ENCODE measurements at regions not wholly inside any gene's neighbourhood (a gene's known extent, or its start where the extent isn't known, plus 50 kb on each side); places are given as distances from the start of the nearest gene placed in this dataset.

GRCh38 chr6:91436448-91436847, 849.6 kb upstream of the MAP3K7 start:
- DNase-seq, result no peak
- H3K9me3 Mint-ChIP-seq, result peaks cover 0 to 5% (median 0%) of the 10 kb centered on the region in 9 donors
- no peak for ATAC-seq
- no peaks in the 10 kb centered on the region for H3K27me3 Mint-ChIP-seq
- POLR2A ChIA-PET, result no interaction called here
- H3K4me3 Mint-ChIP-seq, result no peak overlapping the region
- no peak overlapping the region for H3K27ac Mint-ChIP-seq
- no peaks in the 10 kb centered on the region for H3K36me3 Mint-ChIP-seq
- no peaks in the 10 kb centered on the region for H3K4me1 Mint-ChIP-seq

GRCh38 chr6:91435630-91436029, 848.8 kb upstream of the MAP3K7 start:
- POLR2A ChIA-PET, result no interaction called here
- Mint-ChIP-seq H3K9me3 (peaks cover 0 to 9% (median 0%) of the 10 kb centered on the region in 9 donors), H3K36me3 (no peaks in the 10 kb centered on the region), H3K4me3 (no peak overlapping the region), H3K4me1 (no peaks in the 10 kb centered on the region), H3K27ac (no peak overlapping the region), H3K27me3 (no peaks in the 10 kb centered on the region)
- DNase-seq (no peak), ATAC-seq (no peak)

GRCh38 chr6:91434576-91434975, 847.7 kb upstream of the MAP3K7 start:
- Mint-ChIP-seq H3K4me1 (no peaks in the 10 kb centered on the region), H3K36me3 (no peaks in the 10 kb centered on the region), H3K27ac (no peak overlapping the region), H3K9me3 (peaks cover 0 to 9% (median 0%) of the 10 kb centered on the region in 9 donors), H3K27me3 (no peaks in the 10 kb centered on the region), H3K4me3 (no peak overlapping the region)
- ATAC-seq, result no peak
- POLR2A ChIA-PET, result no interaction called here
- no peak for DNase-seq

GRCh38 chr6:91433660-91434534, 847.0 kb upstream of the MAP3K7 start:
- H3K4me3 Mint-ChIP-seq, result no peak overlapping the region
- no peaks in the 10 kb centered on the region for H3K36me3 Mint-ChIP-seq

GRCh38 chr6:91428953-91429560, 842.2 kb upstream of the MAP3K7 start:
- Mint-ChIP-seq H3K27me3 (no peaks in the 10 kb centered on the region), H3K9me3 (peaks cover 0 to 12% (median 3%) of the 10 kb centered on the region in 9 donors), H3K27ac (no peak overlapping the region), H3K4me3 (no peak overlapping the region), H3K4me1 (no peaks in the 10 kb centered on the region), H3K36me3 (peaks cover 0 to 6% (median 0%) of the 10 kb centered on the region in 3 donors)
- DNase-seq (no peak), ATAC-seq (no peak)
- POLR2A ChIA-PET, result no interaction called here

More at GRCh38 chr6:91433660-91434534, 847.0 kb upstream of the MAP3K7 start:
- no peaks in the 10 kb centered on the region for H3K27me3 Mint-ChIP-seq
- DNase-seq (no peak), ATAC-seq (no peak)
- H3K9me3 Mint-ChIP-seq, result peaks cover 0 to 9% (median 0%) of the 10 kb centered on the region in 9 donors
- POLR2A ChIA-PET, result no interaction called here
- H3K4me1 Mint-ChIP-seq, result no peaks in the 10 kb centered on the region
- H3K27ac Mint-ChIP-seq, result no peak overlapping the region

- Mint-ChIP-seq H3K27ac (no peak overlapping the region), H3K27me3 (no peaks in the 10 kb centered on the region), H3K4me1 (no peaks in the 10 kb centered on the region), H3K36me3 (peaks cover 0 to 6% (median 0%) of the 10 kb centered on the region in 3 donors), H3K4me3 (no peak overlapping the region), H3K9me3 (peaks cover 0 to 9% (median 3%) of the 10 kb centered on the region in 9 donors)
- no peak for ATAC-seq
- POLR2A ChIA-PET, result no interaction called here
- DNase-seq, result no peak
Measured at GRCh38 chr6:91428296-91428695, 841.4 kb upstream of the MAP3K7 start.

- ATAC-seq, result no peak
- H3K4me1 Mint-ChIP-seq, result no peaks in the 10 kb centered on the region
- POLR2A ChIA-PET, result no interaction called here
- H3K27ac Mint-ChIP-seq, result no peak overlapping the region
- peaks cover 8 to 32% (median 16%) of the 10 kb centered on the region in 9 donors for H3K9me3 Mint-ChIP-seq
- no peak for DNase-seq
- no peaks in the 10 kb centered on the region for H3K27me3 Mint-ChIP-seq
- no peak overlapping the region for H3K4me3 Mint-ChIP-seq
- peaks cover 0 to 6% (median 0%) of the 10 kb centered on the region in 3 donors for H3K36me3 Mint-ChIP-seq
Measured at GRCh38 chr6:91420243-91420642, 833.4 kb upstream of the MAP3K7 start.

- POLR2A ChIA-PET, result no interaction called here
Measured at GRCh38 chr6:91415031-91415605, 828.2 kb upstream of the MAP3K7 start.

GRCh38 chr6:91412532-91412931, 825.7 kb upstream of the MAP3K7 start:
- H3K4me1 Mint-ChIP-seq, result no peaks in the 10 kb centered on the region
- H3K36me3 Mint-ChIP-seq, result no peaks in the 10 kb centered on the region
- no peak for DNase-seq
- H3K9me3 Mint-ChIP-seq, result peaks cover 0 to 7% (median 0%) of the 10 kb centered on the region in 9 donors
- POLR2A ChIA-PET, result no interaction called here
- H3K4me3 Mint-ChIP-seq, result no peak overlapping the region
- H3K27ac Mint-ChIP-seq, result no peak overlapping the region
- no peak for ATAC-seq
- no peaks in the 10 kb centered on the region for H3K27me3 Mint-ChIP-seq

More at GRCh38 chr6:91415031-91415605, 828.2 kb upstream of the MAP3K7 start:
- H3K27me3 Mint-ChIP-seq, result no peaks in the 10 kb centered on the region
- ATAC-seq, result no peak
- no peaks in the 10 kb centered on the region for H3K36me3 Mint-ChIP-seq
- H3K27ac Mint-ChIP-seq, result no peak overlapping the region
- H3K9me3 Mint-ChIP-seq, result peaks cover 0 to 17% (median 9%) of the 10 kb centered on the region in 9 donors
- H3K4me1 Mint-ChIP-seq, result no peaks in the 10 kb centered on the region
- no peak overlapping the region for H3K4me3 Mint-ChIP-seq
- DNase-seq, result no peak

GRCh38 chr6:91407706-91408105, 820.8 kb upstream of the MAP3K7 start:
- DNase-seq (no peak), ATAC-seq (no peak)
- H3K36me3 Mint-ChIP-seq, result no peaks in the 10 kb centered on the region
- POLR2A ChIA-PET, result no interaction called here
- H3K4me3 Mint-ChIP-seq, result no peak overlapping the region
- no peak overlapping the region for H3K27ac Mint-ChIP-seq
- H3K9me3 Mint-ChIP-seq, result peaks cover 0 to 19% (median 6%) of the 10 kb centered on the region in 9 donors
- no peaks in the 10 kb centered on the region for H3K27me3 Mint-ChIP-seq
- no peaks in the 10 kb centered on the region for H3K4me1 Mint-ChIP-seq

- Mint-ChIP-seq H3K36me3 (no peaks in the 10 kb centered on the region), H3K27me3 (no peaks in the 10 kb centered on the region), H3K4me1 (no peaks in the 10 kb centered on the region), H3K4me3 (no peak overlapping the region), H3K27ac (no peak overlapping the region), H3K9me3 (peaks cover 0 to 36% (median 7%) of the 10 kb centered on the region in 9 donors)
- DNase-seq, result no peak
- no peak for ATAC-seq
- POLR2A ChIA-PET, result no interaction called here
Measured at GRCh38 chr6:91392951-91393350, 806.1 kb upstream of the MAP3K7 start.

- Mint-ChIP-seq H3K4me1 (no peaks in the 10 kb centered on the region), H3K4me3 (no peak overlapping the region), H3K27me3 (no peaks in the 10 kb centered on the region), H3K36me3 (peaks cover 0 to 4% (median 0%) of the 10 kb centered on the region in 3 donors), H3K9me3 (peaks cover 0 to 25% (median 12%) of the 10 kb centered on the region in 9 donors), H3K27ac (no peak overlapping the region)
- ATAC-seq (no peak), DNase-seq (no peak)
- POLR2A ChIA-PET, result no interaction called here
Measured at GRCh38 chr6:91387290-91388059, 800.6 kb upstream of the MAP3K7 start.

- POLR2A ChIA-PET, result no interaction called here
- peaks cover 0 to 4% (median 0%) of the 10 kb centered on the region in 3 donors for H3K36me3 Mint-ChIP-seq
- DNase-seq, result no peak
- no peaks in the 10 kb centered on the region for H3K27me3 Mint-ChIP-seq
- no peak overlapping the region for H3K27ac Mint-ChIP-seq
- H3K4me1 Mint-ChIP-seq, result no peaks in the 10 kb centered on the region
- H3K9me3 Mint-ChIP-seq, result peaks cover 0 to 23% (median 9%) of the 10 kb centered on the region in 9 donors
- no peak overlapping the region for H3K4me3 Mint-ChIP-seq
- ATAC-seq, result no peak
Measured at GRCh38 chr6:91386204-91386603, 799.3 kb upstream of the MAP3K7 start.

All from naive thymus-derived CD8-positive, alpha-beta T cell (primary cell).